Medulla oblongata (tissue), 1 donor: ENCODE measurements at regions not wholly inside any gene's neighbourhood (a gene's known extent, or its start where the extent isn't known, plus 50 kb on each side); places are given as distances from the start of the nearest gene placed in this dataset.
A peak's percentile ranks its signal among the peaks of the same experiment; 100 is the strongest.

Source experiments
- DNase-seq: peaks from one replicate; pipeline ENCODE4 v3.0.0-alpha.2; 2015; ENCODE audit errors: extremely low spot score

- no peak for DNase-seq
These were observed 746.5 kb downstream of the USP25 start for GRCh38 chr21:16476056-16476825.

- no peak for DNase-seq
These were observed 758.3 kb downstream of the USP25 start for GRCh38 chr21:16488042-16488441.

- no peak for DNase-seq
These were observed 762.6 kb downstream of the USP25 start for GRCh38 chr21:16492356-16492755.

GRCh38 chr21:16492892-16493291 lies 763.1 kb downstream of the USP25 start:
- DNase-seq, result no peak

GRCh38 chr21:16496609-16497008 lies 766.8 kb downstream of the USP25 start:
- DNase-seq, result no peak

GRCh38 chr21:16500271-16500670 lies 770.5 kb downstream of the USP25 start:
- peak; percentile 47 for DNase-seq

- no peak for DNase-seq
These were observed 772.5 kb downstream of the USP25 start for GRCh38 chr21:16502273-16502672.

- DNase-seq, result no peak
These were observed 773.1 kb downstream of the USP25 start for GRCh38 chr21:16502897-16503296.

- no peak for DNase-seq
These were observed 774.5 kb downstream of the USP25 start for GRCh38 chr21:16504281-16504680.

- DNase-seq, result no peak
These were observed 775.0 kb downstream of the USP25 start for GRCh38 chr21:16504766-16505165.

GRCh38 chr21:16509476-16509875 lies 779.7 kb downstream of the USP25 start:
- DNase-seq, result no peak

GRCh38 chr21:16514316-16514715 lies 784.5 kb downstream of the USP25 start:
- DNase-seq, result peak; percentile 90

- DNase-seq, result no peak
These were observed 787.6 kb downstream of the USP25 start for GRCh38 chr21:16517383-16517782.

GRCh38 chr21:16519036-16519435 lies 789.3 kb downstream of the USP25 start:
- no peak for DNase-seq

- DNase-seq, result no peak
These were observed 789.9 kb downstream of the USP25 start for GRCh38 chr21:16519644-16520043.

GRCh38 chr21:16522548-16522947 lies 792.8 kb downstream of the USP25 start:
- DNase-seq, result no peak

GRCh38 chr21:16530656-16531055 lies 800.9 kb downstream of the USP25 start:
- no peak for DNase-seq

GRCh38 chr21:16532840-16533239 lies 803.1 kb downstream of the USP25 start:
- DNase-seq, result peak; percentile 41

GRCh38 chr21:16533692-16534407 lies 804.1 kb downstream of the USP25 start:
- peak; percentile 78 for DNase-seq

- DNase-seq, result peak; percentile 85
These were observed 804.8 kb downstream of the USP25 start for GRCh38 chr21:16534408-16535101.

- peak; percentile 91 for DNase-seq
These were observed 805.3 kb downstream of the USP25 start for GRCh38 chr21:16535102-16535422.

GRCh38 chr21:16535626-16536025 lies 805.8 kb downstream of the USP25 start:
- peak; percentile 35 for DNase-seq

GRCh38 chr21:16536140-16536539 lies 806.4 kb downstream of the USP25 start:
- no peak for DNase-seq
